CD4-positive, alpha-beta T cell treated with Interleukin-1 beta for 1 hour (primary cell): ENCODE measurements at regions not wholly inside any gene's neighbourhood (a gene's known extent, or its start where the extent isn't known, plus 50 kb on each side); places are given as distances from the start of the nearest gene placed in this dataset.

ENCODE experiments used
- DNase-seq, 2 donors: peaks; one replicate each; pipeline ENCODE4 v3.0.0-alpha.2; 2020 to 2022

DNA sequence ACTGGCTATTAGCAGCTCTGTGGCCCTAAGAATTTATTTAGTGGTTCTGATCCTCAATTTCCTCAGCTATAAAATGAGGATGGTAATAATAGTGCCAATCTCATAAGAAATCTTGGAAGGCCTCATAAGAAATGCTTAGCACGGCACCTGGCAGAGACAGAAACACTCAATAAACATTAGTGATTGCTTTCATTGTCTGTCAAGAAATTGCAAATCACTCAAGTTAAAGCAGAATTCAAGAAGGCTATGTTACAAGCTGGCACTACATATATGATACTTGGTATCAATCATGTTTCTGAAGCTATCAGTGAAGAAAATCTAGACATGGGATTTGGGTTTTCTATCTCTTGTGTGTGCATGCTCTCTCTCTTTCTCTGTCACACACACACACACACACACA lies 267.7 kb upstream of the KCNIP4 start:
- no peak for DNase-seq

DNA sequence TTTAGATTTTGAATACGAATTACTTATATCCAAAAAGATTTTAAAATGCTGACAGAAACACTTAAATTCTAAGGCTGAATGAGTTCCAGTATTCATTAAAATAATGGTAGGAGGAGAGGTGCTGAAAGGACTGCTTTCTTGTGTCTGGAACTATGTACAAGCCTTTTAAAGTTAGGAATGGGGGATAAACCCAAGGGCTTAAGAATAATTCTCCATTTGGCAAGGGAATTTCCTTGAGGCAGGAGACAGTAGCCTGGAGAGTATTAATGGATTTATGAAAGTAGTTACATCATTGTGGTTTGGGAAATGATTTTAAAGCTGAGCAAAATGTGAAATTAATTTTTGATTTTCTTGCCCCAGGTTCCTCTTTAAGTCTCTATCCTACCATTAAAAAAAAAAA lies 266.5 kb upstream of the KCNIP4 start:
- DNase-seq, result no peak

DNA sequence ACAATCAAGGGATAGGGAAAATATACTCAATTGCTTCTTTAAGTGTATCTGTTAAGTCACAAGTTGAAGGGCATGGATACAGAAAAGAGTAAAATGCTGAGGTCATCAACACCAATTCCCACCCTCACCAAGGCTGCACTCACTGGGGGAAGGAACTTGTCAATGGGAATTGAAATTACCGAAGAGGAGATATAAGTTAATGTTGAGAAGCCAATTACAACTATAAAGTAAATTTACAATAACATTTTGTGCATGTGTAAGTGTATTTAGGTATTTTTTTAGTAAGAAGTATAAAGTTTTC lies 255.1 kb upstream of the KCNIP4 start:
- no peak for DNase-seq

DNA sequence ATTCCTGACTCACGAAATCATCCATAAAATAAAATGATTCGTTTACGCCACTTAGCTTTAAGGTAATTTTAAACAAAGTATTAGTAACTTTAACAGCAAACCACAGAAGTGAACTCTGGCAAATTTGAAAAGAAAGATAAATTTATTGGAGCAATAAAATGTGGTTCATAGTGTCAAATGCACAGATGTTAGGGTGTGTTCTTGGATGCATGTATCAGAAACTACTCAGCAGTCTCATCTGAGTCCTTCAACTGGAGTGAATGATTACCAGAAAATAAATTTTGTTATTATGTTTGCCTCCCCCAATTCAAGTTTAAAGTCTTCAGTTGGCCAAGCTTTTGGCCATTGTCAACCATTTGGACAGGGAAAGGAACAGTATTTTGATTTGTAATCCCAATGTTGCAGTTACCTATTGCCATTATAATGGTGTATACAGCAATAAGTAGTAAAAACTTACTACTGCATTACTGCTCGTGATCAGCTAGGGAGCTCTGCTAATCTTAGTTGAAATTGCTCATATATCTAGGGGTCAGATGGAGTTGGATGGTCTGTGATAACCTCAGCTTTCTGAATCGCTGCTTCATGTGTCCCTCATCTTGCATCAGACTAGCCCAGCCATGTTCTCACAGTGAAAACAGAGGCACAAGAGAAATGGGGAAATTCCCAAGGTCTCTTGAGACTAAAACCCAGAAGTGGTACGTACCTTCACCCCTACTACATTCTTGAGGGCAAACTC lies 254.6 kb upstream of the KCNIP4 start:
- no peak for DNase-seq

DNA sequence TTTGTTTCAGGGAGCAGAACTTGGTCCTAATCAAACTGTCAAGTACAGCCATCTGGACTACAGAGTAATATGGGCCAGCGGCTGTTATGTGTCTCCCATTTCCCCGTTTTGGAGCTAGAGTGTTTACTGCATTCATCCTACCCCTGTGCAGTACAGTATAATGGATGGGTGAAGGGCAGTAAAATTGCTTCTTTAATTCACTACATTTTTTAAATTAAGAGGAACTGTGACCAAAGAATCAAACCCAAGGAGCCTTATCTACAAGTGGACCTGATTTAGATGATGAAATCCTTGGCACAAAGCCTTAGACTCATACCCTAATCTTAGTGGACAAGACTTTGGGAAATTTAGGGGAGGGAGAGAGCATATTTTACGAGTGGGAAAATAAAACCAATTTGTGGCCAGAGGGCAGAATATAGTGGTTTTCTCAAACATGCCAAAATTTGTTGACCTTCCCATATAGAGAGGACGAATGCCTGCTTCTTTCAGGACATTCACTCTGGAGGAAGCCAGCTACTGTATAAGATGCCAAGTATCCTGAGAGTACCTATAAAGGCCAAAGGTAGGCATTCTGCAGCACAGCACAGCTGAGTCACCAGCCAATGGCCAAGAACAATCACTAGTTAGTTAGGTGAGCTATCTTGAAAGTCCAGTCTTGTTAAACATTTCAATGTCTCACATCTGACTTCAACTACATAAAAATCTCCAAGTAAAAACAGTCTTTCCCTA lies 253.8 kb upstream of the KCNIP4 start:
- DNase-seq, result no peak

DNA sequence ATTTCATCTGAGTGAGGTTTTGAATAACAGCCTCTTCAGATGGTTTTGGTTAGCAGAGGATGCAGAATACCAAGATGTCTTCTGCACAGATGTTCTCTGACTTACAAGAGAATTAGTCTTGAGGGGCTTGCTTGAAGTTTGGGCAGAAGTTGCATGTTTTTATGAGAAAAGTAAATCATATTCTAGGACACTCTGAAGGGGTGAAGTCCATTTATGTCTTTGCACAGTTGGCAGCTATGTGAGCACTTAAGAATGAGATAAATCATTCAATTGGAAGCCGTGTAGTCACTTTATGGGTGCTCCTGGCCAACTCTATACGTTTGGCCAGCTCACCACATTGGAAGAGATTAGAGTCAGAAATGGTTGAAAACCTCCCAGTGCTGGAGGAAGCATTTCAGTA lies 252.7 kb upstream of the KCNIP4 start:
- no peak for DNase-seq

DNA sequence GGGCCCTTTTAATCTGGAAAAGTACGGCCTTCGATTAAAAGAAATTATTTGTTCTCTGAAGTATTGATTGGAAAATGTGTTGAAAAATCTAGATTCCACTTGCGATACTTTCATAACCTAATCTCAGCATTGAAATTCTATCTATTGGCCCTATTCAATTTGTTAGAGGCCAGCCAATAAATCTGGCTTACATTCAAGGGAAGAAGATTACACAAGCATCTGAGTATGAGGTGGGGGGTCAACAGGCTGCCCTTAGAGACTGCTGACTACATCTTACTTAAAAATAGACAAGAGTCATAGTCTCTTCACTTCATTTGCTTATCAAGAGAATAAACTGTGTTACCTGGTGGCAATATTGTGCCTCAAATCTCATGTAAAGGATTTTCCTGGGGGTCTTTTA lies 248.0 kb upstream of the KCNIP4 start:
- no peak for DNase-seq

DNA sequence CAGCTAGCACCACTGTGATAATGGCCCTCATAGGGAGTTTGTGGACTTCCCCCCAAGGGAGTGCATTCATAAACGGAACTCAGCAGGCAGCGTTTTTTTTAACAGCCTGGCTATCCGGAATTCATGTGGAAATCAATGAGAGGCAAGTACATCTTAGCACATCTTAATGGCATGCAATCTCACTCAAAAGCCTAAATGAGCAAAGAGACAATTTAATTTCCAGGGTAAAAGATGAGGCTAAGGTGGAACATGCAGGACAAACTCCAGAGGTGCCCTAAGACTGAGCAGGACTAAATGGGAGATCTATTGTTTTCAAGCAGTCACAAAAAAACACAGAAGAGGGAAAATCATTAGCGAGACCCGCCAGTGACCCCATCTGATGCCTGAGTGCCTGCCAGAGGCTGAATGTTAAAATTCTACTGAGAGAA lies 243.5 kb upstream of the KCNIP4 start:
- DNase-seq, result no peak

DNA sequence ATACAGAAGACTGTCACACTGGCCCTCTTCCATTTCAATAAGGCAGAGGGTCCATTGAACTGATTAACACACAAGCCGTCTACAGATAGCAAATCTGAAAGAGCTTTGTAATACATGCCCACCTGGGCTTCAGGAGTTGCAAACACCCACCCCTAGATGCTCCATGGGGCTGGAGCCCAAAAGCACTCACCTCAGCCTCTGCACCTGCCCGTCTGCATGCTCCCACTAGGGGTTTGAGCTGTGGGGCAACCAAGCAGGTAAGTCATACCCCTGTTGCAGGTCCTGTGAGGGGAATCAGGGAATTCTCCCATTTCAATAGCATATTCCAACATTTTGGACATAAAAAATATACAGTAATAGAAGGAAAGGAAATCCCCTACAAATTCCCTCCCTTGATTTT lies 243.0 kb upstream of the KCNIP4 start:
- no peak for DNase-seq

DNA sequence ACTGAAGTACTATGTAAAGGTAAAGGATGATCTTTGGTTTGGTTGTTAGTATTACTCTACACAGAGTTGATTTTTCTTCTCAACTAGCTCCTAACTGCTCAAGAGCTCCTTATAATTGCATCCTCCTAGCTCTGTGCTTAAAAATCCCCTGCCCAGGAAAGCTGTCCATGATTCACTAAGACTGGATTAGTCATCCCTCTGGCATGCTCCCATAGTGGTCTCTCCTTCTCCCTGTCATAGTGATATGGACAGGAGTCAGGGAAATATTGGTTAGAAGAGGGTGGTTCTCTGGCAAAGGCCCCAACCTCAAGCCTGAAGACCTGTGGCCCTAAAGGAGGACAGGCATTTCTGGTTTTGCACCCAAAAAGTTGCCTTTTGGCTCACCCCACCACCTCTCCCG lies 242.3 kb upstream of the KCNIP4 start:
- DNase-seq, result no peak

DNA sequence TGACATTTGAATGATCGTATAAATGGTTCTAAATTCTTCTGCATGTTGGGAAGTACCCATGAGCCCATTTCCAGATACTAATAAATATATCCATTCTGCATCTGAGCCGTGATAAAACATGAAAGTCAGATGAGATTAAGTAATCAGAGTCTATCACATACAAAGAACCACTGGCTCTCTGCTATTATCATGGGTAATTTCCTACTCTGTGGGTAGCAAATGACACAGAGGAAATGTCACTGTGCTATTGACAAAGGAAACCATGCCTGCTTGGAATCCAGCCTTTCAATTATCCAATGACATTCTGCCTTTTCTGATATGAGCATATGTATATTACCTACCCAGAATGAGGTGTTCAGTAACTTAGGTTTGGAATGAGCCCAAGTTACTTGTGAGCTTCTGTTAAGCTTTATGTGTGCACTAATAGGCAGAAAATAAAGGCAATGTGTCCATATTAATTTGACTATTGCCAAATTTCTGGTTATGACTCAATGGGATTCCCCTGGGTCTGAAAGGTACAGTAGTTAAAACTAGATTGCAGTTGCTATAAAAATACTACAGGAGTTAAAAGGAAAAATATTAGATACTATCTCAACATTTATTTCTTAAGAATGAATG lies 238.7 kb upstream of the KCNIP4 start:
- no peak for DNase-seq

DNA sequence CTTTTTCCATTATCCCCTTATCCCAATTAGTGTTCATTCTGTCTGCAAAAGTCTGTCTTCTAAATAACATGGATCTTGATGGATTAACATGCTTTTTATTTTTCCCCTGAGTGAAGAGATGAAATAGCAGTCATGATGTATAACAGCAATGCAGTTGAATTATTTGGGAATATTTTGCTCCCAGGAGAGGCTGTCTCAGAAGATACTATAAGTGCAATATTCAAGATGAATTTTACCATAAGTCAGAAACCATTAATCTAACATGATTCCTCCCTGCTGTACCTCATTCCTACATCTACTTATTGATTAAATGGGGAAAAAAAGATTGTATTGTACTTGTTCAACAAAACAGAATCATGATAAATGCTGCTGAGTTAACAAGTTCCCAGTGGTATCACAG lies 233.2 kb upstream of the KCNIP4 start:
- DNase-seq, result no peak

DNA sequence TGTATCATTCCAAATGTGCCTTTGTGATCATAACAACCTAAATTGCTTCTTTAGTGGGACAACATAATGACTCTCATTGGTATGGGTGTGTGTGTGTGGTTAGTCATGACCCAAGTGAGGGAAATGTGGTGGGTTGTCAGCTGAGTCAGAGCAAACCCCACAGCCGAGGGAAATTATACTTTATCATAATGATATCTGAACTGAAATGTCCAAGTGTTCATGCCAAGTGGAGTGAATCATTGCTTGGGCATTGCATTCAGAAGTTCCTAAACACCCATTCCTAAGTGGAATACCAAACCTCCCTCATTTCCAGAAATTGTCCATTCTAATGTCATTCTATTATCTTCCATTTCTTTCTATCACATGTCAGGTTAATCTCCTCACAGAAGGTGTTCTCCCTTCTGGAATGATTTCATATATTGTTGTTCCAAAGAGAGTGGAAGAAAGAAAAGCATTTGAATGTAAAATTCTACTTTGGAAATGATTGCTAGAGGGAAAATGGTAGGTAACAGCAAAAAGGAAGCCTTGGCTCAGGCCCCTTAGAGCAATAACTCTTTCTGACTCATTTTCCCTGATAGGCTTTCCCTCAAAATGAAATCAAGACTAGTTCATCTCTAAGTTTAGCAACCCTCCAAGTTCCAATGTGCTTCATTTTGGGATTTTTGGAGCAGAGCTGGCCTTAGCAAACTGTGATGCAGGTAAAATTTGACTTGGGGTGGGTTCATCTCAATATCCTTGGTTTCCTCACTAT lies 230.7 kb upstream of the KCNIP4 start:
- no peak for DNase-seq

DNA sequence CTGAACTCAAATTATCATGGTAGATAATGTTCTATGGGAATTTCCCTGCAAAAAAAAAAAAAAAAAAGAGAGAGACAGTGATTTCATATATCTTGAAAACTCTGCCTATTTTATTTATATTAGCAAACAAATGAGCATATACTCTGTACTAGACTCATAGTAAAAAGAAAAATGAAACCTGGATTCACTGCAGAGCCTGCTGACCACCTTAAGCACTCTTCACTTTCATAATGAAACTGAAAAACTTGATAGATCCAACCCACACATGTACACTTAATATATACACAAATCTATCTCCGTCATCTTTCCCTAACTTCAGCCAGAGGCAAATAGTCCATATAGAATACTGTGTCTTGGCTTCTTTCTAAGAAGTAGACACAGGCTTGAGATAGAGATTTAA lies 226.1 kb upstream of the KCNIP4 start:
- DNase-seq, result no peak

DNA sequence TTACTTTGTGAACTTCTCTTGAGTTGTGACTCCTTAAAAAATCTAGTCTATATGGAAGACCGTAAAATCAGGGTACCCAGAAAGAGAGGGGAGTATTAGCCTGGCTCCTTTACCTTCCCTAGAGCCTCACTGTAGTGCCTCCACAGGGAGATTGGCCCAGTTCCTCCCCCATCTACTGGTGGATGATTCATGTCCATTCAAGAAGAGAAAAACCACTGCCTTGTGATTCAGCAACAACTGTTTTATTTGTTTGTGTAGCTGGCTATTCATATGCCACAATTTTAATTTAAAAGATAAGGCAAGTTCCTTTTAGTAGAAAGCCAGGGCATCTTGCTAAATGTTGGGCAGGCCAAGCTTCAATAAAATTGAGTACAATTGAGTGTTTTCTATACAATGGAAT lies 221.8 kb upstream of the KCNIP4 start:
- DNase-seq, result no peak

DNA sequence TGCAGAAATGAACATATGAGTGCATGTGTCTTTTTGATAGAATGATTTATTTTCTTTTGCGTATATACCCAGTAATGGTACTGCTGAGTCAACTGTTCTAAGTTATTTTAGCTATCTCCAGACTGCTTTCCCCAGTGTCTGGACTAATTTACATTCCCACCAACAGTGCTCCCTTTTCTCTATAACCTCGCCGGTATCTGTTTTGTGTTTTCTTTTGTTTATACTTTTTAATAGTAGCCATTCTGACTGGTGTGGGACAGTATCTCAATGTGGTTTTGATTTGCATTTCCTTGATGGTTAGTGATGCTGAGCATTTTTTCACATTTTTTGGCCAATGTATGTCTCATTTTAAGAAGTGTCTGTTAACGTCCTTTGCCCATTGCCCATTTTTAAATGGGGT lies 218.6 kb upstream of the KCNIP4 start:
- no peak for DNase-seq

DNA sequence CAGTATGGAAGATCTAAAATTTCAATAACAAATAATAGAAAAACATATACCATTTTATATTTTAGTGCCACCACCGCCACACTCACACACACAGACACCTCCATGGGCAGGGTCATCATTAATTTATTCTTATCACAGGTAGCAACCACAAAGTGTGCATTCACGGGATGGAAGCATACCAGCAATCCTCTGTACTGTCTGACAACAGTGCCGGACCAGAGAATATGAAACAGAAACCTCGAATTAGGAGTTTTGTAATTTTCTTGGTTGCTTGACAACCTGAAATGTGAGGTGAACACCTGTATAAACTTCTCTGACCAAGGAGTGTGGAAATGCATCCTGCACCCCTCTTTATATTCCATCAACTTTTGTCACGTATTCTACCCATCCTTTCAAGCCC lies 213.9 kb upstream of the KCNIP4 start:
- no peak for DNase-seq

DNA sequence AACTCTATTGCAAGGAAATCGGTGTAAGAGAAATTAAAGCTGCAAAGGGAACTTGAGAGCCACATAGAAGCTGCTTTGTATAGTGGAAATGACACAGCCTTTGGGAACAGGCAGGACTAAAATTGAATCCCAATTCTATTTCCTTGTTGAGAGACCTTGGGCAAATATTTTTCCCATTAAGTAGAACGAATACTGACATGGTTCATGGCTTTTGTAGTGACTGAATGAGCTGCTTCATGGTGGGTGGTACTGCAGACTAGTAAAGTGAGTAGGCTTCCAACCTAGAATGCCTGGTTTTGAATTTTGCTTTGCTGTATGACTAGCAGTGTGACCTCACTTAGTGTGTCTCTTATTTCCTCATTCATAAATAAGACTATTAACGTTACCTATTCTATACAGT lies 182.2 kb upstream of the KCNIP4 start:
- DNase-seq, result no peak

DNA sequence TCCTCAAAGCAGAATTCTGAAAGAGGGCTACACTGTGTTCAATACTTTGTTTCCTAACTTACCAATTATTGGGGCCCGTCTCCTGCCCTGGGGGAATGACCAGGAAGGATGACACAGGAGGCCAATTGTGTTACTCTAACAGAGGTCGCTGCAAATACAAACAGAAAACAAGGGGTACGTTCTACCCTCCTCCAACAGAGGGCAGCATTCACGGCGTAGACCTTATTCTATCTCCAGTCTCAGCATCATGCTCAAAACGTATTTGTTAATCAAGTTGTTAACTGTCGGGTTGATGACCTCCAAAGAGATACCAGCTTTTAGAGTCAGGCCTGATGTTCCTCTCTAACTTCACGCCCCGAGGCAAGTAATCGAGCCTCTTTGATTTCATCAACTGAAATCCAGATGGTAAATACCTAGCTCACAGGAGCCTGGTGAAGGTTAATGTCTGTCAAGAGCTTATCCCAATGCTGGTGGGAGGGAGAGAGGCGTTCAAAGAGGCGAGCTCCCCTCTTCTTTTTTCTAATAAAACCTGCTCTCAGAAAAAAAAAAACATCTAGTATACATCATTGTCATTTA lies 181.0 kb upstream of the KCNIP4 start:
- DNase-seq, result no peak

DNA sequence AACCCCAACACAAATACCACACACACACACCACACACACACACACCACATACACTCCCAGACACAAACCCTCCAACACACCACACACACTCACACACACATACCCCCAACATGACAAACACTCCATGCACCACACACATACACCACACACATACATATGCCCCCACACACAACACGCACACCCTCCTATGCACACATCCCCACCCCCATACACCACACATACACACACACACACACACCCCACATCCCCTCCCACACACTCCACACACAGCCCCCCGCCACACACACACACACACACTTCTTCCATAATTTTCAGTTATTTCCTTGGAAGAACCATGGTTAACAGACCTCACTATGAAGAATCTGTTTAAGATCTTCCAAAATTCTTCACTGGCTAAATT lies 173.5 kb upstream of the KCNIP4 start:
- DNase-seq, result no peak

DNA sequence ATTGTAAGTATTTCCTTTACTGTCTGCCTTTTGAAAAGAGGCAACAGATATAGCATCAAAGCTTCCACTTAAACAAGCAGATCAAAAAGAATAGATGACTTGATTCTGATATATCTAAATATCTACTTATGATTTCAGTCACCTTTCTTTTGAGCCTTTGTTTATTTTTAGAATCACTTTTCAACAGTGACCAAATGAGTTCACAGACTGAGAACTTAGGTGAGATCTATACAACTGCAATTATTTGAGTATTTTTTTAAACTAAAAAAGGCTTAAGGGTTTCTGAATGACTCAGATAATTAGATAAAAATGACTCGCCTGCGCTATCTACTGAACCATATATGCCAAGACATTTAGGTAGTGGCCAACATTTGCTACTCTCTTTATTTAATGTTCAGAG lies 166.7 kb upstream of the KCNIP4 start:
- DNase-seq, result no peak

DNA sequence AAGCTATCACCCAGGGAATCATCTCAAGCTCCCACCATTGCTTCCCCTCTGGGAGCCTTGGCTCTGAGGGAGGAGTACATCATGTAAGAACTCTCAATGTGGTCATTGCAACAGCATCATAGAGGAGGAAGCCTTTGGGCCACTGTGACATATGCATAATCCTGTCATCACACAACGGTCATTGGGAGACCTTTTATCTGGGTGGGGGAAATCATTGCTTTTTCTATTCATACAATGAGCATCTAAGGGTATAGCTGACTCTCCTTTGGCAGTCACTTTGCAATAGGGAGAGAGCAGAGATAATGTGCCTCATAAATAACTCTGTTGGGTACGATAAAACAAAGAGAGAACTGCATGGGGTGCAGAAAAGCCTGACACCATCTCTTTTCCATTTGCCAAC lies 155.2 kb upstream of the KCNIP4 start:
- no peak for DNase-seq

DNA sequence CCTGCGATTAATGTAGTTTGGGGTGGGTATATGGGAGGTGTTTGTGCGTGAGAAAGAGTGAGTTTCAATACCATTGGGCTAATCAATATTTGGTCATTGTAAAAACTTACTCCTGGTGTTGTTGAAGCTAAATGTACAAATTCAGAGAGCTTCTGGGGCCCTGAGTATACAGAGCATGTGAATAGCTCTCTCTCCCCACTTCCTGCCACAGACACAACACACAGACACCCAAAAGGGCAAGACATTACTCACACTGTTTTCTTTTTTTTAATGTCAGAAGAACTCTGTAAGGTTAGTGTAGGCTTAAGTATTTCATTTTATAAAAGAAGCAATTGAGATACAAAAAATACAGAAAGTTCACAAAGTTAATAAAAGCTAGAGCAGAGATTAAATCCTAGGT lies 151.3 kb upstream of the KCNIP4 start:
- no peak for DNase-seq

DNA sequence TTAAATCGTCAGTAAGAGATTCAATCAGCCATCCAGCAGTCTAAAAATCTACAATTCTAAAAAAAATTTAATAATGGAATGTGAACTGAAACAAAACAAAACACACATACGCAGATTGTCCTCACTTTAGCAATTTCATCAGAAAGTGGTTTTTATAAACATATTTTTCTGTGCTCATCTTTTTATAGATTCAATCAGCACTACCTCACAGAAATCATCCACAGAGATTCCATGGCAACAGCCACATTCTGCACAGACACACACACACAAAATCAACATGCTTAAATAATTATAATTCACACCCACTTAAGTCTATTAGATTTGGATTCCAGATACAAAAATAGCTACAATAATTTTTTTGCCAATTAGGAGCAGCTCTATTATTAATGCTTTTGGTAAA lies 149.0 kb upstream of the KCNIP4 start:
- DNase-seq, result no peak
